Left ventricle myocardium inferior (tissue), 1 donor: ENCODE measurements at regions not wholly inside any gene's neighbourhood (a gene's known extent, or its start where the extent isn't known, plus 50 kb on each side); places are given as distances from the start of the nearest gene placed in this dataset.

Experiments used
- DNase-seq: peaks from one replicate; pipeline ENCODE4 v3.0.0-alpha.2; 2020
- H3K27ac ChIP-seq: fragments of 200-600 bp; replicated peaks from 2 replicates; pipeline ENCODE4 v1.8.0; 2021
- H3K27me3 ChIP-seq: fragments of 200-600 bp; 2 replicates; pipeline ENCODE4 v1.8.0; 2021; ENCODE audit warnings: low read depth
- H3K36me3 ChIP-seq: fragments of 200-600 bp; 2 replicates; pipeline ENCODE4 v1.8.0; 2021
- H3K4me1 ChIP-seq: fragments of 200-600 bp; 2 replicates; pipeline ENCODE4 v1.8.0; 2021
- H3K4me3 ChIP-seq: fragments of 200-600 bp; 2 replicates; pipeline ENCODE4 v1.8.0; 2021; ENCODE audit warnings: mild to moderate bottlenecking, moderate library complexity
- H3K9me3 ChIP-seq: fragments of 200-600 bp; replicated peaks from 2 replicates; pipeline ENCODE4 v1.8.0; 2021
- CTCF ChIP-seq: fragments of 200-600 bp; IDR thresholded peaks from 2 replicates; pipeline ENCODE4 v1.8.0; 2021; ENCODE audit warnings: antibody characterized with exemption, mild to moderate bottlenecking, borderline replicate concordance
- intact Hi-C: fragments of 100-400 bp; cut with micrococcal nuclease; formaldehyde crosslinking; loops from one replicate; pipeline ENCODE4 v1.11.0; 2022
- donor health status: DM: no; HTN: yes; CAD: no; lungs with severe emphysema.

DNA sequence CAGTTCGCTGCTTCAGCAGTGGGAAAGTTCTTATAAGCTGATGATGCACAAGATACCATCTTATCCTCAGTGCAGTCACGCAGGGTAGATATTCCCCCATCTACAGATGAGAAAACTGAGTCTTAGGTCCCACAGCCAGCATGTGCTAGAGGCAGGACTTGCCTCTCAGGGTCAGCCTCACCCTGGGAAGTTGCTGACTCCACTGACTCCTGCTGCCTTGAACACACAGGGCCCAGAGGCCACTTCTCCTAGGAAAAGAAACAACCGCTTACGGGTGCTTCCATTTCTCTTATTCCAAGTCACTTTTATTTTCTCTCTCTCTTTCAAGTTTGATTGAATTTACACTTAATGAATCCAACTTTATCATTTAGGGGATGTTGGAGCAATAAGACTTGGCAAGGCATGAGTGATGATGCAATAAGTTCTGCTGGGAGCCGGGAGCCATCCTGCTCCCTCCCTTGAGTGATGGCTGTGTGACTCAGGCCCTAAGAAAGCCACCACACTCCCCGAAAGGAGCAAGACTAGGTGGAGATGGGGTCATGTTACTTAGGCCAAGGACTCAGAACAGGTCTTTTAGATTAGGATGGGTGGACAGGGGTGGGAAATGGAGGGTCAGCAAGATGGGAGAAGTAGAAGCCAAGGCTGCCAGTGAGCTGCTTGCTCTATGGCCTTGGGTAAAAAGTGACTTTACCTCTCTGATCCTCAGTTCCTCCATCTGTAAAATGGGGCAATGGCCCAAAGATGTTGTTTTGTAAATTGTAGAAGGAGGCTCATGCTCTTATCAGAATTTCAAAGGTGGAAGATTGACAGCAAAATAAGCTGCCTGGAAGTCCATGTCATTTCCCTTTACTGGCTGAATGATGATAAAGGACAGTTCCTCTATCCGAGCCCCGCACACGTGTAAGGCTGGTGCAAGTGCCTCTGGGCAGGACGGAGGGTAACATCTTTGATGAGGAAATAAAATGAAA is 67.4 kb upstream of the ZNF618 start:
- Histone ChIP-seq H3K27me3 (peaks cover 33% of the 10 kb centered on the region), H3K27ac (peak overlapping the region; percentile 33), H3K4me3 (no peak overlapping the region), H3K36me3 (no peaks in the 10 kb centered on the region), H3K4me1 (peaks cover 11% of the 10 kb centered on the region), H3K9me3 (no peaks in the 10 kb centered on the region)
- DNase-seq = peak; percentile 18
- intact Hi-C loops = loop anchor here (5.0 kb wide), 1 partner anchor 224 kb away; no protein-coding TSS in a partner anchor
- no peak for TF ChIP-seq CTCF

DNA sequence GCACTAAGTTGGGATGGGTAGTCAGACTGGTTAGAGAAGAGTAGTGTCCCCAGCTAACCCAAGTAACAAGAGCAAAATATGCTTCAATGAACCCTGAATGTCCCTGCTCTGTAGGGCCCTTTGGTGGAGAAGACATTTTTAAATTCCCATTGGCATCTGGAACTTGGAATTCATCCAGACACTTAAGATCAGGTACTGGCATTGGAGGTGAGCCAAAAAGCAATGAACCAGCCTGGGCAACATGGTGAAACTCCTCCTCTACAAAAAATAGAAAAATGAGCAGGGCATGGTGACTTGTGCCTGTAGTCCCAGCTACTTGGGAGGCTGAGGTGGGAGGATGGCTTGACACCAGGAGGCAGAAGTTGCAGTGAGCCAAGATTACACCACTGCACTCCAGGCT is 58.9 kb upstream of the ZNF618 start:
- peaks cover 60% of the 10 kb centered on the region for H3K27me3 ChIP-seq
- peaks cover 12% of the 10 kb centered on the region for H3K9me3 ChIP-seq
- TF ChIP-seq CTCF = no peak
- H3K4me1 ChIP-seq = no peaks in the 10 kb centered on the region
- DNase-seq = no peak
- no peak overlapping the region for H3K27ac ChIP-seq
- no peaks in the 10 kb centered on the region for H3K36me3 ChIP-seq
- no peak overlapping the region for H3K4me3 ChIP-seq
- intact Hi-C loops = no loop called here

DNA sequence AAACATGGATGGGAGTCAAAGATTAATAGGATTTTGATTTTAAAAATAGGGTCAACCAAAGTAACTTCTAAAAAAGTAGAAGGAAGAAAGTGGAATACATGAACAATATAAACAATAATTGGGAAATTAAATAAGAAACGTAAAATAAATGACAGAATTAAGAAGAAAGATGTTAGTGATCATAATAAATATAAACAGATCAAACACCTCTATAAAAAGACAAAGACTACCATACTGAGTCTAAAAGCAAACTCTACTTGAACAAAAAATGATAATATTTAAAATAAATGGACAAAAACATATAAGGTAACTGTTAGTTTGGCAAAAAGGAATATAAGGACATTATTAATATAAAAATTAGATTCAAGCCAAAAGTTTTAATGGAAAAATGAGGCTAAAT is 57.7 kb upstream of the ZNF618 start:
- H3K4me1 ChIP-seq = no peaks in the 10 kb centered on the region
- H3K27ac ChIP-seq = no peak overlapping the region
- H3K27me3 ChIP-seq = peaks cover 48% of the 10 kb centered on the region
- no peak for TF ChIP-seq CTCF
- peaks cover 16% of the 10 kb centered on the region for H3K9me3 ChIP-seq
- DNase-seq = no peak
- no peak overlapping the region for H3K4me3 ChIP-seq
- intact Hi-C loops = no loop called here
- H3K36me3 ChIP-seq = no peaks in the 10 kb centered on the region

- Histone ChIP-seq H3K9me3 (peaks cover 28% of the 10 kb centered on the region), H3K4me3 (no peak overlapping the region), H3K27ac (no peak overlapping the region), H3K4me1 (no peaks in the 10 kb centered on the region), H3K36me3 (no peaks in the 10 kb centered on the region), H3K27me3 (peaks cover 21% of the 10 kb centered on the region)
- intact Hi-C loops = no loop called here
- no peak for TF ChIP-seq CTCF
- DNase-seq = no peak
These were observed 53.8 kb upstream of the ZNF618 start for GRCh38 chr9:113822315-113822714.

DNA sequence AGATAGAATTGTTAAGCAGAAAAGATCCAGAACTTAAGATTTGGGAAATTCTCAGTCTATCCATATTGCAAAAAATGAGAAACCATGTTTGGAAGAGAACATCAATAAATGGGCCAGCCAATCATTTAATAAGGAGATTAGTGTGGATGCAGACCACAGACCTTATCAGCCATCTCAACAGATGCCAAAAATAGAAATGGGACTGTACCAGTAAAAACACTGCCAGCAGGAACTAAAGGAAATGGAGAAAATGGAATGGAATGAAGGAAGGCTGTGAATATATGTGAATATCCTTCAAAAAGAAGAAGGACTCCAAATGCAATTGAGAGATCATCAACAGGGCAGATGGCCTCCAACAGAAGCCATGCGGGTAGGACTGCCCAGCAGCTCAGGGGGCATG is 52.7 kb upstream of the ZNF618 start:
- no peaks in the 10 kb centered on the region for H3K4me1 ChIP-seq
- intact Hi-C loops = no loop called here
- peaks cover 19% of the 10 kb centered on the region for H3K27me3 ChIP-seq
- no peaks in the 10 kb centered on the region for H3K36me3 ChIP-seq
- no peak overlapping the region for H3K4me3 ChIP-seq
- DNase-seq = no peak
- no peak overlapping the region for H3K27ac ChIP-seq
- H3K9me3 ChIP-seq = peaks cover 23% of the 10 kb centered on the region
- TF ChIP-seq CTCF = no peak
